NT2/D1 (cell line): ENCODE measurements at regions not wholly inside any gene's neighbourhood (a gene's known extent, or its start where the extent isn't known, plus 50 kb on each side); places are given as distances from the start of the nearest gene placed in this dataset.

ENCODE experiments used
- SUZ12 ChIP-seq: IDR thresholded peaks from 2 replicates; pipeline ENCODE4 v1.6.1; 2011; ENCODE audit not compliant: insufficient read length, insufficient read depth; ENCODE audit errors: extremely low read depth
- YY1 ChIP-seq: IDR thresholded peaks from 2 replicates; pipeline ENCODE4 v1.6.1; 2011; ENCODE audit not compliant: insufficient read length, insufficient read depth
- ZNF274 ChIP-seq: IDR thresholded peaks from 2 replicates; pipeline ENCODE4 v1.6.1; 2011; ENCODE audit warnings: mild to moderate bottlenecking, low read depth, low read length

DNA sequence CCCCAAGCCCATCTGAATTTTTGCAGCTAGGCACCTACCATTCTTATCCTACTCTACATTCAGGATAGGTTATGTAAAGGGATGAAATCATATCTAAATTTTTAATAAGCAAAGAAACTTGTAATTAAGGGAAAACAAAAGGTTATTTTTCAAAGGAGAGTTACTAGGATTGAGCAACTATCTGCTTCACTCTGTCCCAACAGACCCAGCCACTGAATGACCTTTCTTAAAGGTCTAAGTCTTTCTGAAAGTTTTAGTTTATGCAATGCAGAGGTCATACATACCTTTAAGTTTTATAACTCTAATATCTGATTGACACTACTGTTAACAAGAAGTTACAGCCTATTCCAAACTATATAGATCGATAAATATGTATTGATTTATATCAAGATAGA lies 209.2 kb upstream of the CTNNB1 start:
- TF ChIP-seq ZNF274 (no peak), SUZ12 (no peak), YY1 (no peak)
